Muscle of arm (tissue), 1 donor: ENCODE measurements at regions not wholly inside any gene's neighbourhood (a gene's known extent, or its start where the extent isn't known, plus 50 kb on each side); places are given as distances from the start of the nearest gene placed in this dataset.
"Not testable (repeated sequence)": the region's sequence is repeated elsewhere in the genome, so short reads cannot be mapped to it uniquely, and the experiment has no call there.

Source experiments
- DNase-seq: peaks from one replicate; pipeline ENCODE4 v3.0.0-alpha.2; 2013

- no peak for DNase-seq
These were observed 420.4 kb upstream of the ZMIZ1 start for GRCh38 chr10:78648256-78648860.

DNA sequence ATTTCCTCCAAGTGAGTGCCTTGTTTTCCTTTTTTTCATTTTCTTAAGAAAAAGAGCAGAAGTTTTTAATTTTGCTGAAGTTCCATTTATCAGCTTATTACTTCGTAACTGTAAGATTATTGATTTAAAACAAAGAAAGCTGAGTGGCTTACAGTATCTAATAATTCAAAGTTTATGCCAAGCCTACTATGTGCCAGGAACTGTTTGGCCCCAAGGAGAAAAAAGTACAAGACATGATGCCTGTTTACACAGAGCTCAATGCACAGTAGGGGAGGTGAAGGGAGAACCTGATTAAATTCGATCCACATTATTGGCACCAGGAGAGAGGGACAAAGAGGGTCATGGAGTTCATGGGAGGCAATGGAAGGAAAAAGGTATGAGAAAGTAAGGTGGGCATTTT lies 419.3 kb upstream of the ZMIZ1 start:
- DNase-seq, result no peak

- DNase-seq, result no peak
These were observed 418.6 kb upstream of the ZMIZ1 start for GRCh38 chr10:78650122-78650521.

DNA sequence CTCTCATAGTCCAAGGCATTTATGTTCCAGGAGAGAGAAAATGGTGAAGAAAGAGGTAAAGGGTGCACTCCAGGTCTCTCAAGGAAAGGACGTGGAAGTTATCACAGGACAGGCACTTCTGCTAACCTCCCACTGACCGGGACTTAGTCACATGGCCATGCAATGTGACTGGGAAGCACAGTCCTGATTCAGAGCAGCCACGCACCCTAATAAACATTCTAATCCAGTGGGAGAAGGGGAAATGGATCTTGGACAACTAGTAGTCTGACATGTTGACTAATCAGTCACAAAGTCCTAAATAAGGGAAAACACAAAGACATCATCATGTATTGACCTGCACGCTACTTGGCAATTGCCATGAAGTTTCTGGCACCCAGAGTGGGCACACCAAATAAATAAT lies 417.5 kb upstream of the ZMIZ1 start:
- DNase-seq, result no peak

- DNase-seq, result no peak
These were observed 415.2 kb upstream of the ZMIZ1 start for GRCh38 chr10:78653555-78653954.

GRCh38 chr10:78654047-78654590 lies 414.6 kb upstream of the ZMIZ1 start:
- DNase-seq, result no peak

- DNase-seq, result no peak
These were observed 412.8 kb upstream of the ZMIZ1 start for GRCh38 chr10:78655979-78656378.

DNA sequence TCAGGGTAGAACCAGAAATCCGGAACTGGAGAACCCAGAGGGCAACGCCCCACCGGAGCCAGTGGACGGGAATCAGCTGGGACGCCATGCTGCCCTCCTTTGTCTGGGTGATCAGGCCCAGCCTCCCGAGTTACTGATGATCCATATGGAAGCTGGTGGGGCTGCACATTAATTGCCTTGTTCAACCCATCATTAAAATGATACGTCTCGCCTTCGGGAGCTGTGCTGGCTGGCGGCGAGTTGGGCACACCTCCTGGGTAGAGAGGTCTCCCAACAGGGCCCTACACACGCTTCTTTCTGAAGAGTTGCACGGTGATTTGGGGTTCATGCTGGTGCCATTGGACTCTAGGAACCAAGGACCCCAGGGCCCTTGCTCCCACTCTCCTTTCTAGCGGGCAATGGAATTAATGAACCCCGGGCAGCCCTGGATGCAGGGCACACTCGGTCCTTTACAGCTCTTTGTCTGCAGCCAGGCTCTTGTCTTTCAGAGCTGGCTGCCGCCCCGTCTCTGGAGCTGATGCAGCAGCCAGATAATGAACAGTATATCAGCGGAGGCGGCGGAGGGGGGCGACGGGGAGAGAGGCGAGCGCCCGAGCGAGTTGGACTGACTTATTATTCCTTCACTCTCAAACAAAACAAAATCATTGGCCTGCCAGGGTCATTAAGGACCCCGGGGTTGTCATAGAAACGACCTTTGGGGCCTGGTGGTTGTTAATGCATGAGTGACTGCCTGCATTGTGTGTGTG lies 412.2 kb upstream of the ZMIZ1 start:
- no peak for DNase-seq

DNA sequence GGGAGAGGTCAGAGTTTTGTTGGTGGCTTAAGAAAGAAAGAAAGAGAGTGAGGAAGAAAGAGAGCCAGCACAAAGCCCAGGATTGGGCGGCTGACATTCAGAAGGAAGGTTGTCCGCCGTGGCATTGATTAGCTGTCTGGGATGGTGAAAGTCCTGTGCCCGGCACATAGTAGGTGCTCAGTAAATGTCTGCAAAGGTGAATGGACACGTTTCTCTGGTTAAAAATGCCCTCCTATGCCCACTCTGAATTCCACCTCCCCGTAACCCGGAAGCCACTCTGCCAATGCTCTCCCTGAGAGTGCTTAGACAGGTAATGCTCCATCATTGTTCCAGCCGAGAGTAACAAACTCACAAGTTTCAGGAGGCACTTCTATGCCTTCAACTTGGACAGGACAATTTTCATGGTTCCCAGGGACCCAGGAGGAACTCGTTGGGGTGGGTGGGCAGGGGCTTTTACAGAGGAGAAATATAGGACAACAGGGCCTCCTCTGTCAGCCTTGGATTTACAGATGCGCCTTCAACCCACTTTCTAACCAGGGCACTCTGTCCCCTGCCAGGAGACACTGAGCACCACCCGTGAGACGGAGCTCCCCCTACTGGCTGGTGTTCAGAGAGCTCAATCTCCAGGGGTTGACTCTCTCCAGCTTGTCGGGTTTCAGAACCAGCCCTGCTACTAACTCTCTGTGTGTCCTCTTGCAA lies 411.5 kb upstream of the ZMIZ1 start:
- no peak for DNase-seq

DNA sequence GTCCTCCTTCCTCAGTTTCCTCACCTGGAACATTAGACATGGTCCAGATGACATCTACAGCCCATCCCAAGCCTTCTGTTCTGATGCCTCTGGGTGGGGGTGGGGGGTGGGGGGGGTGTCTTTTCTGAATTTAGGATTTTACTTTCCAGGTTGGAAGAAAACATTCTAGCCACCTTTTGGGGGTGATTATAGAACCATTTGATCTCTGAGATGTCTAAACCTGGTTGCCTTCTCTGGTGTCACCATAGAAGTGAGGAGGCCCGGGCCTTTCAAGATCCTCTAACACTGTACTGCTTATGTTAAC lies 411.0 kb upstream of the ZMIZ1 start:
- DNase-seq, result no peak

GRCh38 chr10:78658645-78659597 lies 409.8 kb upstream of the ZMIZ1 start:
- DNase-seq, result no peak

- no peak for DNase-seq
These were observed 409.2 kb upstream of the ZMIZ1 start for GRCh38 chr10:78659598-78659967.

- DNase-seq, result no peak
These were observed 408.2 kb upstream of the ZMIZ1 start for GRCh38 chr10:78660446-78661106.

GRCh38 chr10:78663721-78664120 lies 405.0 kb upstream of the ZMIZ1 start:
- no peak for DNase-seq

DNA sequence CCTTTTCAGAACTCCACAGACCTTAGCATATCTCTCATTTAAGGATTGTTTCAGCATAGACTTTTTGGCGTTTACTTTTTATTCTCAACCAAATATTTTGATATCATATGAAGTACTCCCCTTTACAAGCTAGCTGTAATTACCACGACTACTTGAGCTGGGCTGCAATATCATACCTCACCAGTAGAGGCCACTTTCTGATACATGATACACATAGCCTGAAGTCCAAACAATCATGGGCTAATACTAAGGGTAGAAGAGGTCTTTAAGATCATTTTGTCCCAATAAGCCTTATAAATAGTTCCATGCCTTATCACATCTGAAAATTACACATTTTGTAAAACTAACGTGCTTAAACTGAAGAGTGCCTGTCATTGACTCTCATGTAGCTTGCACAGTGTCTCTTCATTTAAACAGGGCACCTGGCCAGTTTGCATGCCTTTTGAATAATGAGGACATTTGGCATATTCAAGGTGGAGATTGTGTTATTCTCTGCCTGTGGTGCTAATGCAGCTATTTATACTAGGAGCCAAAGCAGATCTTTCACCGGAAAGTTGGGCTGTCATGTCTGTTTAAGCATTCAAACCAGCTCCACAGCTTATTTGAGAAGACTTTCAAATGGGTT lies 403.7 kb upstream of the ZMIZ1 start:
- no peak for DNase-seq

DNA sequence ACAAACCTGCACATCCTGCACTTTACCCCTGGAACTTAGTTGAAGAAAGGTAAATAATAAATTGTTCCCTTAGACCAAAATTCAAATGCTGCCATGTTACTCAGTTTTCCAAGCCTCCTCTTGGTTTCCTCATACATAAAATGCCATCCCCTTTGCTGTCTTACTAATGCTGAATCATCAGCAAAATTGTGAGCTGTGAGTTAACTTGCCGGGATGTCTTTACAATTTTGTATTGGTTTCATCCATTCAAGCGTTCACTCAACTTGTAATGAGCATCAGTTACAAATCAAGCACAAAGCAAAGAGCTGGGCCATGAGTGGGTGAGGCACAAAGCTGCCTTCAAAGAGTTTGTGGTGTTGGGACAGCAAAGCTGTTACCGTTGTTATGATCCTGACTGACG lies 395.8 kb upstream of the ZMIZ1 start:
- DNase-seq, result no peak

DNA sequence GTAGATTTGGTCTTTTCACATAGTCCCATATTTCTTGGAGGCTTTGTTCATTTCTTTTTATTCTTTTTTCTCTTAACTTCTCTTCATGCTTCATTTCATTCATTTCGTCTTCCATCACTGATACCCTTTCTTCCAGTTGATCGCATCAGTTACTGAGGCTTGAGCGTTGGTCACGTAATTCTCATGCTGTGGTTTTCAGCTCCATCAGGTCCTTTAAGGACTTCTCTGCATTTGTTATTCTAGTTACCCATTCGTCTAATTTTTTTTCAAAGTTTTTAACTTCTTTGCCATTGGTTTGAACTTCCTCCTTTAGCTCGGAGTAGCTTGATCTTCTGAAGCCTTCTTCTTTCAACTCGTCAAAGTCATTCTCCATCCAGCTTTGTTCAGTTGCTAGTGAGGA lies 387.6 kb upstream of the ZMIZ1 start:
- not testable (repeated sequence) for DNase-seq

DNA sequence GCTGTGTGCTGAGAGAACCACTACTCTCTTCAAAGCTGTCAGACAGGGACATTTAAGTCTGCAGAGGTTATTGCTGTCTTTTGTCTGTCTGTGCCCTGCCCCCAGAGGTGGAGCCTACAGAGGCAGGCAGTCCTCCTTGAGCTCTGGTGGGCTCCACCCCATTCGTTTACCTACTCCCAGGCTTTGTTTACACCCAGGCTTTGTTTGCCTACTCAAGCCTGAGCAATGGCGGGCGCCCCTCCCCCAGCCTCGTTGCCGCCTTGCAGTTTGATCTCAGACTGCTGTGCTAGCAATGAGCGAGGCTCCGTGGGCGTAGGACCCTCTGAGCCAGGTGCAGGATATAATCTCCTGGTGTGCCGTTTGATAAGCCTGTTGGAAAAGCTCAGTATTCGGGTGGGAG lies 386.8 kb upstream of the ZMIZ1 start:
- DNase-seq, result not testable (repeated sequence)

DNA sequence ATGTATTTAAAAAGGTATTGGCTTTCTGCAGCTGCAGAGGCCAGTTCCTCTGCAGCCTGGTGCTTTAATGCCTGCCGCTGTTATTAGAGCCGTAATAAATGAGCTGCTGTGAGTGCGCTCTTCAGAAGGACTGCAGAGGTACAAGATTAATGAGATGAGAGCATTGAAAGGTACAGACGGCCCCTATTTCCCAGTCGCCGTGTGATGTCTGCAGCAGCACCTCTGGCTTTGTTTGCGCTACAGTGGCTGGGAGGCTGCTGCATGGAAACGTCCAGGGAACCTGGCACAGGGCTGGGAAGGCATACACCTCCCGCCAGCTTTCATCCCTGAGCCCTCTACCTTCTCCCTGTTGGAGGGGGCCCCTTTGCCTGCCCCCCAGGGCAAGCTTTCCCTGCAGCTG lies 383.8 kb upstream of the ZMIZ1 start:
- no peak for DNase-seq

- no peak for DNase-seq
These were observed 383.2 kb upstream of the ZMIZ1 start for GRCh38 chr10:78685466-78686103.
